Panc1 (cell line): ENCODE measurements at regions not wholly inside any gene's neighbourhood (a gene's known extent, or its start where the extent isn't known, plus 50 kb on each side); places are given as distances from the start of the nearest gene placed in this dataset.

Experiments
- CTCF ChIP-seq: fragments of 450-650 bp; IDR thresholded peaks from 2 replicates; pipeline ENCODE4 v1.5.1; 2017; ENCODE audit warnings: mild to moderate bottlenecking
- POLR2AphosphoS5 ChIP-seq: IDR thresholded peaks from 2 replicates; pipeline ENCODE4 v1.6.1; 2012; ENCODE audit warnings: mild to moderate bottlenecking, low read depth, low read length, moderate library complexity

DNA sequence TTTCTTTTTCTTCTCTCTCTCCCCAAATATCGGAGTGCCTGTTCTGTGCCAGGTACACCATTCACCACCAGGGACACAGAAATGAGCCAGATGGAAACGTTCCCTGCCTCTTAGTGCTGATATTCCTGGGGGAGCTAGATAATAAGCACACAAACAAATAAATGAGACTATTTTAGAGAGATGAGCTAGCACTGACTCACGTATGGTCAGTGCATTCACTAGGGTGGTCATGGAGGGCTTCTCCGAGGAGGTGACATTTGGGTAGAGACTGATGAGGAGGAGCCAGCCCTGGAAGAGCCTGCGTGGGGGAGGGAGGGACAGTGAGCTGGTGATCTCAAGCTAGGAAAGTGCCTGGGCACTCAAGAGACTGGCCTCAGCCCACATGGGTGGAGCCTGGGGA lies 252.3 kb upstream of the KCNG1 start:
- no peak for TF ChIP-seq CTCF
- no peak for TF ChIP-seq POLR2AphosphoS5
